CD4-positive, CD25-positive, alpha-beta regulatory T cell (primary cell): ENCODE measurements at regions not wholly inside any gene's neighbourhood (a gene's known extent, or its start where the extent isn't known, plus 50 kb on each side); places are given as distances from the start of the nearest gene placed in this dataset.

Source experiments
- ATAC-seq, 2 donors: fragments of 150-1000 bp; cut with Tn5 transposase; one replicate each; pipeline ENCODE4 v1.10.0; 2021; ENCODE audit warnings: low read depth in 2 of 2, moderate number of reproducible peaks in 2 of 2, moderate library complexity in 1 of 2
- DNase-seq, 3 donors: peaks; one replicate each; pipeline versions ENCODE4 v3.0.0 to v3.0.0-alpha.2; 2012 to 2022; ENCODE audit warnings: mixed read lengths in 1 of 3
- H3K27ac ChIP-seq: one replicate; pipeline ENCODE4 v1.7.0; 2013; ENCODE audit warnings: mild to moderate bottlenecking, low read length; ENCODE audit not compliant: insufficient read depth, poor library complexity, severe bottlenecking
- H3K27me3 ChIP-seq: one replicate; pipeline ENCODE4 v1.7.0; 2013; ENCODE audit warnings: low read length; ENCODE audit not compliant: control insufficient read depth, insufficient read depth
- H3K36me3 ChIP-seq: one replicate; pipeline ENCODE4 v1.7.0; 2013; ENCODE audit warnings: mild to moderate bottlenecking, low read length, moderate library complexity; ENCODE audit not compliant: control insufficient read depth, insufficient read depth
- H3K4me1 ChIP-seq: 2 replicates; pipeline ENCODE4 v1.7.0; 2013; ENCODE audit warnings: mild to moderate bottlenecking, low read length; ENCODE audit not compliant: insufficient read depth, control insufficient read depth, poor library complexity, severe bottlenecking
- H3K4me3 ChIP-seq: one replicate; pipeline ENCODE4 v1.7.0; 2013; ENCODE audit warnings: low read depth, mild to moderate bottlenecking, low read length, moderate library complexity
- H3K9me3 ChIP-seq, 2 experiments: 1 replicate in 1 of 2; 2 replicates in 1 of 2; pipeline ENCODE4 v1.7.0; 2013; ENCODE audit warnings: low read length in 2 of 2, mild to moderate bottlenecking in 1 of 2, moderate library complexity in 1 of 2; ENCODE audit not compliant: control insufficient read depth in 2 of 2
- H3K27ac Mint-ChIP-seq, 3 donors: one replicate each; pipeline ENCODE4 v1.8.0; 2020 to 2022; ENCODE audit warnings: mild to moderate bottlenecking in 3 of 3, mixed read lengths in 3 of 3, moderate library complexity in 2 of 3
- H3K27me3 Mint-ChIP-seq: one replicate; pipeline ENCODE4 v1.8.0; 2022; ENCODE audit warnings: mild to moderate bottlenecking, mixed read lengths
- H3K36me3 Mint-ChIP-seq: one replicate; pipeline ENCODE4 v1.8.0; 2020; ENCODE audit warnings: mixed read lengths
- H3K4me1 Mint-ChIP-seq, 4 donors: one replicate each; pipeline ENCODE4 v1.8.0; 2020 to 2022; ENCODE audit warnings: mixed read lengths in 4 of 4, mild to moderate bottlenecking in 1 of 4
- H3K4me3 Mint-ChIP-seq, 4 donors: one replicate each; pipeline ENCODE4 v1.8.0; 2020 to 2022; ENCODE audit warnings: mild to moderate bottlenecking in 4 of 4, mixed read lengths in 4 of 4, moderate library complexity in 3 of 4
- H3K9me3 Mint-ChIP-seq, 7 donors: one replicate each; pipeline ENCODE4 v1.8.0; 2020 to 2022; ENCODE audit warnings: mixed read lengths in 7 of 7, mild to moderate bottlenecking in 3 of 7, moderate library complexity in 2 of 7

- Histone ChIP-seq H3K4me3 (no peak overlapping the region), H3K9me3 (peaks cover 0 to 8% of the 10 kb centered on the region in 2 experiments), H3K27ac (no peak overlapping the region), H3K27me3 (no peaks in the 10 kb centered on the region), H3K4me1 (no peaks in the 10 kb centered on the region), H3K36me3 (no peaks in the 10 kb centered on the region)
- DNase-seq: no peak
- H3K27me3 Mint-ChIP-seq: no peaks in the 10 kb centered on the region
- H3K4me3 Mint-ChIP-seq: no peak overlapping the region
- H3K36me3 Mint-ChIP-seq: no peaks in the 10 kb centered on the region
- H3K4me1 Mint-ChIP-seq: no peaks in the 10 kb centered on the region
- ATAC-seq: no peak
- no peak overlapping the region for H3K27ac Mint-ChIP-seq
- H3K9me3 Mint-ChIP-seq: peaks cover 0 to 10% (median 7%) of the 10 kb centered on the region in 7 donors
These were observed 450.4 kb downstream of the LRFN5 start for GRCh38 chr14:42057111-42057510.

- no peak overlapping the region for H3K27ac Mint-ChIP-seq
These were observed 440.9 kb downstream of the LRFN5 start for GRCh38 chr14:42047421-42048055.

GRCh38 chr14:42045383-42045782 is 438.7 kb downstream of the LRFN5 start:
- no peak overlapping the region for H3K27ac Mint-ChIP-seq

More at GRCh38 chr14:42047421-42048055, 440.9 kb downstream of the LRFN5 start:
- Mint-ChIP-seq H3K36me3 (no peaks in the 10 kb centered on the region), H3K4me3 (no peak overlapping the region), H3K27me3 (no peaks in the 10 kb centered on the region), H3K4me1 (no peaks in the 10 kb centered on the region), H3K9me3 (peaks cover 0 to 11% (median 4%) of the 10 kb centered on the region in 7 donors)
- Histone ChIP-seq H3K9me3 (no peaks in the 10 kb centered on the region), H3K27ac (no peak overlapping the region), H3K36me3 (no peaks in the 10 kb centered on the region), H3K4me3 (no peak overlapping the region), H3K27me3 (no peaks in the 10 kb centered on the region), H3K4me1 (no peaks in the 10 kb centered on the region)
- ATAC-seq: no peak
- no peak for DNase-seq

GRCh38 chr14:42028607-42029006 is 421.9 kb downstream of the LRFN5 start:
- DNase-seq (no peak), ATAC-seq (no peak)
- Histone ChIP-seq H3K36me3 (no peaks in the 10 kb centered on the region), H3K9me3 (peaks cover 0 to 7% of the 10 kb centered on the region in 2 experiments), H3K27ac (no peak overlapping the region), H3K4me1 (no peaks in the 10 kb centered on the region), H3K4me3 (no peak overlapping the region), H3K27me3 (no peaks in the 10 kb centered on the region)
- H3K4me1 Mint-ChIP-seq: no peaks in the 10 kb centered on the region
- H3K36me3 Mint-ChIP-seq: peaks cover 3% of the 10 kb centered on the region
- peaks cover 4 to 25% (median 8%) of the 10 kb centered on the region in 7 donors for H3K9me3 Mint-ChIP-seq
- no peak overlapping the region for H3K27ac Mint-ChIP-seq
- H3K27me3 Mint-ChIP-seq: no peaks in the 10 kb centered on the region
- no peak overlapping the region for H3K4me3 Mint-ChIP-seq

More at GRCh38 chr14:42045383-42045782, 438.7 kb downstream of the LRFN5 start:
- Mint-ChIP-seq H3K27me3 (no peaks in the 10 kb centered on the region), H3K4me3 (no peak overlapping the region), H3K36me3 (no peaks in the 10 kb centered on the region), H3K9me3 (peaks cover 0 to 14% (median 4%) of the 10 kb centered on the region in 7 donors), H3K4me1 (no peaks in the 10 kb centered on the region)
- H3K4me3 ChIP-seq: no peak overlapping the region
- H3K4me1 ChIP-seq: no peaks in the 10 kb centered on the region
- no peaks in the 10 kb centered on the region for H3K27me3 ChIP-seq
- DNase-seq (no peak), ATAC-seq (no peak)
- H3K9me3 ChIP-seq: no peaks in the 10 kb centered on the region
- no peaks in the 10 kb centered on the region for H3K36me3 ChIP-seq
- H3K27ac ChIP-seq: no peak overlapping the region

- no peak for ATAC-seq
- Mint-ChIP-seq H3K27ac (no peak overlapping the region), H3K36me3 (peaks cover 3% of the 10 kb centered on the region), H3K27me3 (no peaks in the 10 kb centered on the region), H3K9me3 (peaks cover 4 to 26% (median 8%) of the 10 kb centered on the region in 7 donors), H3K4me3 (no peak overlapping the region), H3K4me1 (no peaks in the 10 kb centered on the region)
- DNase-seq: no peak
- peaks cover 0 to 7% of the 10 kb centered on the region in 2 experiments for H3K9me3 ChIP-seq
- no peaks in the 10 kb centered on the region for H3K4me1 ChIP-seq
- no peaks in the 10 kb centered on the region for H3K36me3 ChIP-seq
- H3K27ac ChIP-seq: no peak overlapping the region
- H3K4me3 ChIP-seq: no peak overlapping the region
- H3K27me3 ChIP-seq: no peaks in the 10 kb centered on the region
These were observed 420.6 kb downstream of the LRFN5 start for GRCh38 chr14:42027271-42027670.

GRCh38 chr14:42023452-42023851 is 416.8 kb downstream of the LRFN5 start:
- Histone ChIP-seq H3K27me3 (no peaks in the 10 kb centered on the region), H3K9me3 (peaks cover 0 to 7% of the 10 kb centered on the region in 2 experiments), H3K27ac (no peak overlapping the region), H3K36me3 (no peaks in the 10 kb centered on the region), H3K4me1 (no peaks in the 10 kb centered on the region), H3K4me3 (no peak overlapping the region)
- DNase-seq: no peak
- Mint-ChIP-seq H3K27ac (no peak overlapping the region), H3K27me3 (no peaks in the 10 kb centered on the region), H3K4me3 (no peak overlapping the region), H3K4me1 (no peaks in the 10 kb centered on the region), H3K36me3 (peaks cover 3% of the 10 kb centered on the region), H3K9me3 (peaks cover 3 to 43% (median 16%) of the 10 kb centered on the region in 7 donors)
- no peak for ATAC-seq

- peaks cover 5 to 40% (median 13%) of the 10 kb centered on the region in 7 donors for H3K9me3 Mint-ChIP-seq
- no peaks in the 10 kb centered on the region for H3K4me1 Mint-ChIP-seq
- ATAC-seq (no peak), DNase-seq (no peak)
- H3K4me3 ChIP-seq: no peak overlapping the region
- no peaks in the 10 kb centered on the region for H3K27me3 Mint-ChIP-seq
- no peak overlapping the region for H3K4me3 Mint-ChIP-seq
- no peaks in the 10 kb centered on the region for H3K36me3 ChIP-seq
- no peaks in the 10 kb centered on the region for H3K36me3 Mint-ChIP-seq
- peaks cover 0 to 4% of the 10 kb centered on the region in 2 experiments for H3K9me3 ChIP-seq
- no peak overlapping the region for H3K27ac Mint-ChIP-seq
- H3K4me1 ChIP-seq: no peaks in the 10 kb centered on the region
- H3K27ac ChIP-seq: no peak overlapping the region
- H3K27me3 ChIP-seq: no peaks in the 10 kb centered on the region
These were observed 407.6 kb downstream of the LRFN5 start for GRCh38 chr14:42014301-42014700.

- Mint-ChIP-seq H3K36me3 (no peaks in the 10 kb centered on the region), H3K27ac (no peak overlapping the region), H3K9me3 (peaks cover 0 to 33% (median 8%) of the 10 kb centered on the region in 7 donors), H3K27me3 (no peaks in the 10 kb centered on the region), H3K4me1 (no peaks in the 10 kb centered on the region), H3K4me3 (no peak overlapping the region)
- Histone ChIP-seq H3K27ac (no peak overlapping the region), H3K9me3 (peaks cover 0 to 4% of the 10 kb centered on the region in 2 experiments), H3K27me3 (no peaks in the 10 kb centered on the region), H3K4me3 (no peak overlapping the region), H3K4me1 (no peaks in the 10 kb centered on the region), H3K36me3 (no peaks in the 10 kb centered on the region)
- ATAC-seq (no peak), DNase-seq (no peak)
These were observed 406.9 kb downstream of the LRFN5 start for GRCh38 chr14:42013559-42013958.
